ENCODE measurements at regions not wholly inside any gene's neighbourhood (a gene's known extent, or its start where the extent isn't known, plus 50 kb on each side); places are given as distances from the start of the nearest gene placed in this dataset.
"Not testable (repeated sequence)": the region's sequence is repeated elsewhere in the genome, so short reads cannot be mapped to it uniquely, and the experiment has no call there.

- no peak for TF ChIP-seq CTCF (IDR thresholded peaks at IDR 0.05; ENCODE audit: insufficient read depth, missing control alignments)
- DNase-seq (ENCODE audit: insufficient read length, low spot score) = no peak
- FAIRE-seq = no peak
Measured at GRCh38 chr7:4361774-4362173, 320.3 kb upstream of the FOXK1 start.

- no peak for TF ChIP-seq CTCF (IDR thresholded peaks at IDR 0.05; ENCODE audit: insufficient read depth, missing control alignments)
- FAIRE-seq (no peak), DNase-seq (ENCODE audit: insufficient read length, low spot score) (no peak)
Measured at GRCh38 chr7:4383584-4383983, 298.5 kb upstream of the FOXK1 start.

GRCh38 chr7:4386190-4386589 is 295.9 kb upstream of the FOXK1 start:
- DNase-seq (ENCODE audit: insufficient read length, low spot score) (no peak), FAIRE-seq (no peak)
- no peak for TF ChIP-seq CTCF (IDR thresholded peaks at IDR 0.05; ENCODE audit: insufficient read depth, missing control alignments)

GRCh38 chr7:4391103-4391502 is 291.0 kb upstream of the FOXK1 start:
- DNase-seq (ENCODE audit: insufficient read length, low spot score); FAIRE-seq: not testable (repeated sequence)

- FAIRE-seq = no peak
- no peak for TF ChIP-seq CTCF (IDR thresholded peaks at IDR 0.05; ENCODE audit: insufficient read depth, missing control alignments)
Measured at GRCh38 chr7:4394736-4395135, 287.4 kb upstream of the FOXK1 start.

GRCh38 chr7:4399121-4399520 is 283.0 kb upstream of the FOXK1 start:
- FAIRE-seq (no peak), DNase-seq (ENCODE audit: insufficient read length, low spot score) (no peak)
- no peak for TF ChIP-seq CTCF (IDR thresholded peaks at IDR 0.05; ENCODE audit: insufficient read depth, missing control alignments)

More at GRCh38 chr7:4394736-4395135, 287.4 kb upstream of the FOXK1 start:
- no peak for DNase-seq (ENCODE audit: insufficient read length, low spot score)

GRCh38 chr7:4399596-4399995 is 282.5 kb upstream of the FOXK1 start:
- TF ChIP-seq CTCF (IDR thresholded peaks at IDR 0.05; ENCODE audit: insufficient read depth, missing control alignments) = no peak
- DNase-seq (ENCODE audit: insufficient read length, low spot score) (no peak), FAIRE-seq (no peak)

Data from D721Med (cell line).